NT2/D1 (cell line): ENCODE measurements at regions not wholly inside any gene's neighbourhood (a gene's known extent, or its start where the extent isn't known, plus 50 kb on each side); places are given as distances from the start of the nearest gene placed in this dataset.

Experiments used
- DNase-seq: peaks from one replicate; pipeline ENCODE4 v3.0.0-alpha.2; 2011; ENCODE audit warnings: low read depth, low spot score
- H3K27me3 ChIP-seq: 2 replicates; pipeline ENCODE4 v1.6.0; 2011; ENCODE audit warnings: mild to moderate bottlenecking; ENCODE audit not compliant: insufficient read length, insufficient read depth
- H3K36me3 ChIP-seq: 2 replicates; pipeline ENCODE4 v1.6.1; 2011; ENCODE audit warnings: mild to moderate bottlenecking, low read length, mixed read lengths; ENCODE audit not compliant: insufficient read depth, insufficient read length
- H3K4me1 ChIP-seq: 2 replicates; pipeline ENCODE4 v1.5.1; 2011; ENCODE audit not compliant: insufficient read depth, insufficient read length
- H3K4me3 ChIP-seq: 2 replicates; pipeline ENCODE4 v1.5.1; 2011; ENCODE audit warnings: low read depth; ENCODE audit not compliant: insufficient read length
- H3K9ac ChIP-seq: 2 replicates; pipeline ENCODE4 v1.6.0; 2011; ENCODE audit warnings: low read depth; ENCODE audit not compliant: insufficient read length
- H3K9me3 ChIP-seq: 2 replicates; pipeline ENCODE4 v1.5.1; 2011; ENCODE audit warnings: mild to moderate bottlenecking, low read length; ENCODE audit not compliant: insufficient read depth
- SUZ12 ChIP-seq: IDR thresholded peaks from 2 replicates; pipeline ENCODE4 v1.6.1; 2011; ENCODE audit not compliant: insufficient read length, insufficient read depth; ENCODE audit errors: extremely low read depth
- YY1 ChIP-seq: IDR thresholded peaks from 2 replicates; pipeline ENCODE4 v1.6.1; 2011; ENCODE audit not compliant: insufficient read length, insufficient read depth
- ZNF274 ChIP-seq: IDR thresholded peaks from 2 replicates; pipeline ENCODE4 v1.6.1; 2011; ENCODE audit warnings: mild to moderate bottlenecking, low read depth, low read length

- TF ChIP-seq SUZ12: no peak
- no peak for TF ChIP-seq ZNF274
- TF ChIP-seq YY1: no peak
These were observed 294.0 kb downstream of the SOX2 start for GRCh38 chr3:182005701-182006100.

GRCh38 chr3:182006431-182006830 is 294.7 kb downstream of the SOX2 start:
- no peak for DNase-seq
- no peaks in the 10 kb centered on the region for H3K27me3 ChIP-seq
- H3K36me3 ChIP-seq: no peaks in the 10 kb centered on the region

More at GRCh38 chr3:182005701-182006100, 294.0 kb downstream of the SOX2 start:
- no peak overlapping the region for H3K4me3 ChIP-seq
- DNase-seq: no peak
- no peaks in the 10 kb centered on the region for H3K27me3 ChIP-seq
- H3K9me3 ChIP-seq: no peaks in the 10 kb centered on the region
- H3K9ac ChIP-seq: no peak overlapping the region
- peaks cover 3% of the 10 kb centered on the region for H3K4me1 ChIP-seq
- H3K36me3 ChIP-seq: no peaks in the 10 kb centered on the region

GRCh38 chr3:182007441-182007840 is 295.7 kb downstream of the SOX2 start:
- H3K9ac ChIP-seq: no peak overlapping the region
- no peaks in the 10 kb centered on the region for H3K4me1 ChIP-seq
- no peaks in the 10 kb centered on the region for H3K36me3 ChIP-seq
- no peak for DNase-seq
- TF ChIP-seq YY1 (no peak), ZNF274 (no peak)
- no peaks in the 10 kb centered on the region for H3K9me3 ChIP-seq
- no peak overlapping the region for H3K4me3 ChIP-seq
- H3K27me3 ChIP-seq: no peaks in the 10 kb centered on the region

More at GRCh38 chr3:182006431-182006830, 294.7 kb downstream of the SOX2 start:
- Histone ChIP-seq H3K4me3 (no peak overlapping the region), H3K9ac (no peak overlapping the region), H3K4me1 (peaks cover 1% of the 10 kb centered on the region), H3K9me3 (no peaks in the 10 kb centered on the region)
- TF ChIP-seq YY1 (no peak), ZNF274 (no peak), SUZ12 (no peak)

GRCh38 chr3:182018361-182018760 is 306.6 kb downstream of the SOX2 start:
- H3K27me3 ChIP-seq: no peaks in the 10 kb centered on the region
- H3K36me3 ChIP-seq: no peaks in the 10 kb centered on the region
- H3K4me1 ChIP-seq: no peaks in the 10 kb centered on the region
- DNase-seq: no peak
- H3K9ac ChIP-seq: no peak overlapping the region
- no peak overlapping the region for H3K4me3 ChIP-seq
- no peaks in the 10 kb centered on the region for H3K9me3 ChIP-seq
- TF ChIP-seq ZNF274 (no peak), YY1 (no peak), SUZ12 (no peak)

GRCh38 chr3:182019926-182020325 is 308.2 kb downstream of the SOX2 start:
- Histone ChIP-seq H3K27me3 (no peaks in the 10 kb centered on the region), H3K9me3 (no peaks in the 10 kb centered on the region), H3K4me3 (no peak overlapping the region), H3K9ac (no peak overlapping the region), H3K36me3 (no peaks in the 10 kb centered on the region), H3K4me1 (no peaks in the 10 kb centered on the region)
- no peak for TF ChIP-seq ZNF274
- no peak for TF ChIP-seq SUZ12
- TF ChIP-seq YY1: no peak
- no peak for DNase-seq

GRCh38 chr3:182023843-182024242 is 312.1 kb downstream of the SOX2 start:
- no peak for DNase-seq

GRCh38 chr3:182027366-182027765 is 315.6 kb downstream of the SOX2 start:
- Histone ChIP-seq H3K9me3 (no peaks in the 10 kb centered on the region), H3K4me3 (no peak overlapping the region), H3K4me1 (no peaks in the 10 kb centered on the region), H3K27me3 (no peaks in the 10 kb centered on the region), H3K9ac (no peak overlapping the region), H3K36me3 (no peaks in the 10 kb centered on the region)
- no peak for DNase-seq
- TF ChIP-seq SUZ12: no peak
- TF ChIP-seq ZNF274: no peak
- TF ChIP-seq YY1: no peak

More at GRCh38 chr3:182023843-182024242, 312.1 kb downstream of the SOX2 start:
- no peaks in the 10 kb centered on the region for H3K9me3 ChIP-seq
- no peak overlapping the region for H3K4me3 ChIP-seq
- H3K27me3 ChIP-seq: no peaks in the 10 kb centered on the region
- no peaks in the 10 kb centered on the region for H3K4me1 ChIP-seq
- TF ChIP-seq ZNF274 (no peak), YY1 (no peak), SUZ12 (no peak)
- no peaks in the 10 kb centered on the region for H3K36me3 ChIP-seq
- H3K9ac ChIP-seq: no peak overlapping the region
